HEK293 (cell line): ENCODE measurements at regions not wholly inside any gene's neighbourhood (a gene's known extent, or its start where the extent isn't known, plus 50 kb on each side); places are given as distances from the start of the nearest gene placed in this dataset.
A peak's percentile ranks its signal among the peaks of the same experiment; 100 is the strongest.

ENCODE experiments used
- CTCF ChIA-PET: fragments of 350-600 bp; formaldehyde crosslinking; extraction: SDS; loops from one replicate; lab custom pipeline; 2021; ENCODE audit warnings: antibody characterized with exemption; lab: Yijun Ruan, JAX
- POLR2A ChIA-PET: fragments of 300-600 bp; formaldehyde crosslinking; extraction: SDS; loops from one replicate; lab custom pipeline; 2020; ENCODE audit warnings: antibody characterized with exemption, inconsistent platforms; lab: Yijun Ruan, JAX
- H3K27ac ChIP-seq: fragments of 200-500 bp; sonication (Bioruptor generic); 2 replicates; pipeline ENCODE4 v1.5.1; 2014; ENCODE audit warnings: low read depth, low read length, control low read depth, inconsistent platforms; ENCODE audit errors: extremely low read depth
- H3K36me3 ChIP-seq, 2 experiments: fragments of 200-500 bp in 1 of 2; sonication (Bioruptor generic) in 1 of 2; 1 replicate in 1 of 2; 2 replicates in 1 of 2; pipeline ENCODE4 v1.5.1; 2014 to 2017; ENCODE audit warnings: inconsistent platforms in 2 of 2, low read length in 2 of 2; ENCODE audit not compliant: control insufficient read depth in 2 of 2, insufficient read depth in 1 of 2
- H3K4me1 ChIP-seq: fragments of 200-500 bp; sonication (Bioruptor generic); 2 replicates; pipeline ENCODE4 v1.5.1; 2014; ENCODE audit warnings: mild to moderate bottlenecking, low read length, inconsistent platforms; ENCODE audit not compliant: control insufficient read depth, insufficient read depth
- H3K4me3 ChIP-seq: 2 replicates; pipeline ENCODE4 v1.5.1; 2011; ENCODE audit warnings: low read depth, mild to moderate bottlenecking, control low read depth, low read length, moderate library complexity
- H3K9me3 ChIP-seq: fragments of 200-500 bp; sonication (Bioruptor generic); 2 replicates; pipeline ENCODE4 v1.5.1; 2014; ENCODE audit warnings: low read depth, low read length, inconsistent platforms; ENCODE audit not compliant: control insufficient read depth, insufficient read depth
- CTCF ChIP-seq: fragments of 450-650 bp; formaldehyde crosslinking; IDR thresholded peaks from 2 replicates; pipeline ENCODE4 v1.5.1; 2016; ENCODE audit warnings: missing biosample characterization, missing genetic modification characterization
- ELK4 ChIP-seq: IDR thresholded peaks from 2 replicates; pipeline ENCODE4 v1.6.1; 2011; ENCODE audit warnings: mild to moderate bottlenecking, low read depth, low read length, borderline replicate concordance
- FEZF1 ChIP-seq: fragments of 450-650 bp; formaldehyde crosslinking; IDR thresholded peaks from 2 replicates; pipeline ENCODE4 v1.5.1; 2016; ENCODE audit warnings: missing biosample characterization, missing genetic modification characterization
- IKZF3 ChIP-seq: fragments of 450-650 bp; IDR thresholded peaks from 2 replicates; pipeline ENCODE4 v1.5.0; 2018; ENCODE audit warnings: missing biosample characterization, mild to moderate bottlenecking, missing genetic modification characterization, moderate library complexity
- INSM2 ChIP-seq: fragments of 450-650 bp; formaldehyde crosslinking; IDR thresholded peaks from 2 replicates; pipeline ENCODE4 v1.5.1; 2016; ENCODE audit warnings: missing biosample characterization, missing genetic modification characterization
- MYNN ChIP-seq: fragments of 450-650 bp; formaldehyde crosslinking; IDR thresholded peaks from 2 replicates; pipeline ENCODE4 v1.5.1; 2016; ENCODE audit warnings: missing biosample characterization, missing genetic modification characterization, borderline replicate concordance
- SCRT1 ChIP-seq: fragments of 450-650 bp; formaldehyde crosslinking; IDR thresholded peaks from 2 replicates; pipeline ENCODE4 v1.5.1; 2016; ENCODE audit warnings: missing biosample characterization, missing genetic modification characterization, borderline replicate concordance
- ZBTB1 ChIP-seq: fragments of 450-650 bp; formaldehyde crosslinking; IDR thresholded peaks from 2 replicates; pipeline ENCODE4 v1.5.1; 2016; ENCODE audit warnings: missing biosample characterization, missing genetic modification characterization
- ZBTB7A ChIP-seq: fragments of 450-650 bp; formaldehyde crosslinking; IDR thresholded peaks from 2 replicates; pipeline ENCODE4 v1.5.1; 2016; ENCODE audit warnings: low read depth, missing biosample characterization, missing genetic modification characterization
- ZFHX2 ChIP-seq: fragments of 450-650 bp; formaldehyde crosslinking; conservative IDR thresholded peaks from 2 replicates; pipeline ENCODE4 v1.5.1; 2016; ENCODE audit warnings: missing biosample characterization, missing genetic modification characterization
- ZNF112 ChIP-seq: fragments of 450-650 bp; formaldehyde crosslinking; IDR thresholded peaks from 2 replicates; pipeline ENCODE4 v1.5.0; 2017; ENCODE audit warnings: missing biosample characterization, missing genetic modification characterization
- ZNF138 ChIP-seq: fragments of 450-650 bp; formaldehyde crosslinking; IDR thresholded peaks from 2 replicates; pipeline ENCODE4 v1.5.1; 2016; ENCODE audit warnings: missing biosample characterization, missing genetic modification characterization, borderline replicate concordance
- ZNF148 ChIP-seq: fragments of 450-650 bp; formaldehyde crosslinking; IDR thresholded peaks from 2 replicates; pipeline ENCODE4 v1.5.0; 2017; ENCODE audit warnings: missing biosample characterization, missing genetic modification characterization, borderline replicate concordance
- ZNF174 ChIP-seq: fragments of 450-650 bp; formaldehyde crosslinking; IDR thresholded peaks from 2 replicates; pipeline ENCODE4 v1.5.0; 2017; ENCODE audit warnings: missing biosample characterization, mild to moderate bottlenecking, missing genetic modification characterization
- ZNF398 ChIP-seq: fragments of 450-650 bp; formaldehyde crosslinking; IDR thresholded peaks from 2 replicates; pipeline ENCODE4 v1.5.1; 2017; ENCODE audit warnings: missing biosample characterization, missing genetic modification characterization
- ZNF513 ChIP-seq: fragments of 450-650 bp; IDR thresholded peaks from 2 replicates; pipeline ENCODE4 v1.5.1; 2018; ENCODE audit warnings: missing biosample characterization, missing genetic modification characterization
- ZNF530 ChIP-seq: fragments of 450-650 bp; formaldehyde crosslinking; IDR thresholded peaks from 2 replicates; pipeline ENCODE4 v1.5.1; 2016; ENCODE audit warnings: low read depth, missing biosample characterization, missing genetic modification characterization
- ZNF580 ChIP-seq: fragments of 450-650 bp; formaldehyde crosslinking; IDR thresholded peaks from 2 replicates; pipeline ENCODE4 v1.5.1; 2016; ENCODE audit warnings: missing biosample characterization, missing genetic modification characterization
- ZNF600 ChIP-seq: fragments of 450-650 bp; formaldehyde crosslinking; IDR thresholded peaks from 2 replicates; pipeline ENCODE4 v1.5.1; 2016; ENCODE audit warnings: missing biosample characterization, missing genetic modification characterization
- ZNF623 ChIP-seq: fragments of 450-650 bp; formaldehyde crosslinking; IDR thresholded peaks from 2 replicates; pipeline ENCODE4 v1.5.1; 2016; ENCODE audit warnings: missing biosample characterization, missing genetic modification characterization
- ZNF747 ChIP-seq: fragments of 450-650 bp; formaldehyde crosslinking; IDR thresholded peaks from 2 replicates; pipeline ENCODE4 v1.5.1; 2016; ENCODE audit warnings: missing biosample characterization, missing genetic modification characterization
- ZXDB ChIP-seq: fragments of 450-650 bp; formaldehyde crosslinking; IDR thresholded peaks from 2 replicates; pipeline ENCODE4 v1.5.1; 2016; ENCODE audit warnings: missing biosample characterization, missing genetic modification characterization

- TF ChIP-seq ZNF398 (tag by site-specific recombination) (no peak), ZNF600 (tag by site-specific recombination) (0 out of 2 replicates have a peak, but pooled peaks have one; percentile 16)
- H3K4me1 ChIP-seq = peaks cover 29% of the 10 kb centered on the region
- peak overlapping the region; percentile 75 for H3K27ac ChIP-seq
- no peak overlapping the region for H3K4me3 ChIP-seq
- H3K9me3 ChIP-seq = no peaks in the 10 kb centered on the region
- ChIA-PET CTCF (interaction anchor here (0.6 to 2.0 kb wide), 4 partner anchors 14 to 298 kb away, joined by 3 to 7 read pairs (median 3); partner anchors contain the start of gene LNPK), POLR2A (interaction anchor here (0.6 kb wide), 1 partner anchor 48 kb away, joined by 9 read pairs; no protein-coding TSS in a partner anchor)
- no peaks in the 10 kb centered on the region for H3K36me3 ChIP-seq
These were observed 196.0 kb downstream of the LNPK start for GRCh38 chr2:175806125-175806490.

- POLR2A ChIA-PET = no interaction called here
- TF ChIP-seq ZFHX2 (tag by site-specific recombination) (no peak), ZNF148 (tag by site-specific recombination) (no peak), ZNF138 (tag by site-specific recombination) (no peak), ELK4 (no peak), MYNN (tag by site-specific recombination) (no peak), IKZF3 (peak; percentile 63), ZNF747 (tag by site-specific recombination) (no peak), ZNF580 (tag by site-specific recombination) (peak; percentile 96), SCRT1 (tag by site-specific recombination) (peak; percentile 60; the same call in 1 of the 2 replicates), FEZF1 (tag by site-specific recombination) (peak; percentile 93), ZNF174 (no peak), ZNF112 (no peak), ZNF623 (tag by site-specific recombination) (no peak), ZBTB7A (tag by site-specific recombination) (no peak), ZBTB1 (tag by site-specific recombination) (peak; percentile 91; the same call in 1 of the 2 replicates), CTCF (tag by site-specific recombination) (no peak), ZNF530 (tag by site-specific recombination) (no peak), INSM2 (tag by site-specific recombination) (peak; percentile 95), ZXDB (peak; percentile 90), ZNF513 (peak; percentile 44; the same call in 1 of the 2 replicates)
These were observed 196.5 kb downstream of the LNPK start for GRCh38 chr2:175805442-175806124.

More at GRCh38 chr2:175805442-175806124, 196.5 kb downstream of the LNPK start:
- Histone ChIP-seq H3K36me3 (no peaks in the 10 kb centered on the region), H3K27ac (peak overlapping the region; percentile 75), H3K4me1 (peaks cover 29% of the 10 kb centered on the region), H3K4me3 (no peak overlapping the region), H3K9me3 (no peaks in the 10 kb centered on the region)
- CTCF ChIA-PET = interaction anchor here (0.6 to 2.0 kb wide), 5 partner anchors 115 to 438 kb away, joined by 3 to 7 read pairs (median 3); partner anchors contain the start of gene LNPK
